HG03521 (cell line): ENCODE measurements at regions not wholly inside any gene's neighbourhood (a gene's known extent, or its start where the extent isn't known, plus 50 kb on each side); places are given as distances from the start of the nearest gene placed in this dataset.

ENCODE experiments used
- ATAC-seq: cut with Tn5 transposase; IDR thresholded peaks from one replicate; pipeline ENCODE4 v1.9.1; 2021; ENCODE audit warnings: mild to moderate bottlenecking, moderate library complexity; ENCODE audit not compliant: unreplicated experiment

DNA sequence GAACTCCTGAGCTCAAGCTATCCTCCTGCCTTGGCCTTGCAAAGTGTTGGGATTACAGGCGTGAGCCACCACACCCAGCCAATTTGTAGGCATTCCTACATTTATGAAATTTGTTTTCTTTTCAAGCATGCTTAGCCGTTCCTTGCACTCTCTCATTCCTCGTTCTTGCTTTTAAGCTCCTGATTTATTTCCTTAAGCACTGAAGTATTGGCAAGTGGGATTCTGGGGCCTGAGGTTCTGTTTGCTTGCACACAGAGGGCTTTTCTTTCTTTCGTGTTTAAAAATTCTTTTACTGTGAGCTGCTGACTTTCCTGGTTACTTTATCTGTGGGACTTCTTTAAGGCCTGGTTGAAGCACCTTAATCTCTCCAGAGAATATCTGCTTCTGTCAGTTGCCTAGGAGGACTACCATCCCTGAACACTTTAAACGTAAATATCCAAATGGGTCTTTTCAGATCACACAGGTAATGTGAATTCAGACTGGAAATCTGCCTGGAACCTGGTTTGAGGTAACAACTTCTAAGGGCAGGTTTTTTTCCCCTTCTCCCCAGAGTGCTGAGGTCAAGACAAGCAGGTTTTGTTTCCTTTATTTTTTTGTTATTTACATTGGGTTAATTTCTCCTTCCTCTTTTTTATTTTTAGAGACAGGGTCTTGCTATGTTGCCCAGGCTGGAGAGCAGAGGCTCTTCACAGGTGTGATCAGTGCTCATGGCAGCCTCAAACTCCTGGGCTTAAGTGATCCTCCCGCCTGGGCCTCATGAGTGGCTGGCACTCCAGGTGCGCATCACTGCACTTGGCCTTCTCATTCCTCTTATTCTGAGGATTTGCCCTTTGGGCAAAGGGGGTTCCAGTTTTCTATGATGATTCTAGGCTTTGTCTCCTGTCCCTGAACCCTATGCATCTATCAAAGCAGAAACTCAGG is 102.9 kb downstream of the PFKFB3 start:
- no peak for ATAC-seq

DNA sequence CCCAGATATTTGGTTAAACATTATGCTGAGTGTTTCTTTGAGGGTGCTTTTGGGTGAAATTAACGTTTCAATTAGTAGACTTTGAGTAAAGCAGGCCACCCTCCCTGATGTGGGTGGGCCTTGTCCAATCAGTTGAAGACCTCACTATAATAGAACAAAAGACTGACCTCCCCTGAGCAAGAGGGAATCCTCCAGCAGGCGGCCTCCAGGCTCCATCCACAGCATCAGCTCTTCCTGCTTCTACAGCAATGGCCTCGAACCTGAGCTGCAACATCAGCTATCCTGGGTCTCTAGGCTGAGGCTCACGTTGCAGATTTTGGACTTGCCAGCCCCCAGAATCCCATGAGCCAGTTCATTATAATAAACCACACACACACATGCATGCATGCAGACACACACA is 104.2 kb downstream of the PFKFB3 start:
- no peak for ATAC-seq

DNA sequence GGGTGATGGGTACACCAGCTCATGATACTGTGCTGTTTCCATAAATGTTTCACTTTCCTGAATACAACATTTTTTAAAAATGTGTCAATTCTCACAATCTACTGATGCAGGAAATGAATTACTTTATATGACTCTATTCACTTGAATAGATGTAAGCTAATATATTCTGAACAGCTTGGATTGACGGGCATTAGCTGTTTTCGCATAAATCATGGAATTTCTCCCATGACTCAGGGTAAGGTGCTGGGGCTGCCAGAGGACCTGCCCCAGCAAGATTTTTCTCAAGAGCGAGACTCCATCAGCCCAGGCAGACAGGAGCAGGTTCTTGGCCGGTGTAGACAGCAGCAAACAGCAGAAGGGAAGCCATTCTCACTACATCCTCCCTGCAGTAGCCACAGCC is 107.1 kb downstream of the PFKFB3 start:
- no peak for ATAC-seq

DNA sequence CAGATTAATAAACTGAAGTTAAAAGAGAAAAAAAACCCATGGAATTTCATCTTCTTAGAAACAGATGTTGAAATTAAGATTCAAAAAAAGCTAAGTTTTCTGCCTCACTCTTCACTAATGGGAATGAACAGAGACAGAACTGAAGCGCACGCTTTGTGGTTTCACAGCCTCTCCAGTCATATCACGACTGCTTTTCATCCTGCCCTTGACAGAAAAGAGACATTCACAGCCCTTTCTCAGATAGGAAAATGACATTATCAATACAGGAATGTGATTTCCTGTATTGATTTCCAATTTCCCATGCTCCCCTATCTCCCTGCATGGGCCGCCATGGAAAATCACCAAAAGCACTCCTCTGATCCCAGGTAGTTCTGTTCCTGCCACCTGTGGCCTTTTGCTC is 108.2 kb downstream of the PFKFB3 start:
- ATAC-seq = no peak

GRCh38 chr10:6311700-6312330 is 109.1 kb downstream of the PFKFB3 start:
- ATAC-seq = no peak

DNA sequence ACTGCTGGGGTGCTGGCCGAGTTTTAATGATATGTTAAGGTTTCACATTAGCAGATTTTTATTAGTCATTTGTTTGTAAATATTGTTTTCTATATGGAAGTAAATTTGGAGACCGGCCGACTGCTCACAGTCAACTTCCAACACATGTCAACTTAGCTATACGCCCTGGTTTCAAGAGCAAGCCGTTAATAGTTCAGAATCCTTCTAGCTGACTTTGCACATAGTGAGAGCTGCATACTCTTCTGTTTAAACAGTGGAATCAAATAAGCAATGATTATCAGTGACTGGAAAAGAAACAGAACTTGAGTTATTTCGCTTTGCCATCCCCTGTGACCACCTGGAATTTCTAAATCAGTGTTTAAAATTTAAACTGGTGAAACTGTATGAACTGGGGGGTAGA is 109.9 kb downstream of the PFKFB3 start:
- no peak for ATAC-seq

GRCh38 chr10:6313111-6313895 is 110.6 kb downstream of the PFKFB3 start:
- ATAC-seq = no peak

- ATAC-seq = no peak
Observed at GRCh38 chr10:6314620-6315205, 112.0 kb downstream of the PFKFB3 start.

GRCh38 chr10:6319119-6319518 is 116.4 kb downstream of the PFKFB3 start:
- ATAC-seq = no peak

DNA sequence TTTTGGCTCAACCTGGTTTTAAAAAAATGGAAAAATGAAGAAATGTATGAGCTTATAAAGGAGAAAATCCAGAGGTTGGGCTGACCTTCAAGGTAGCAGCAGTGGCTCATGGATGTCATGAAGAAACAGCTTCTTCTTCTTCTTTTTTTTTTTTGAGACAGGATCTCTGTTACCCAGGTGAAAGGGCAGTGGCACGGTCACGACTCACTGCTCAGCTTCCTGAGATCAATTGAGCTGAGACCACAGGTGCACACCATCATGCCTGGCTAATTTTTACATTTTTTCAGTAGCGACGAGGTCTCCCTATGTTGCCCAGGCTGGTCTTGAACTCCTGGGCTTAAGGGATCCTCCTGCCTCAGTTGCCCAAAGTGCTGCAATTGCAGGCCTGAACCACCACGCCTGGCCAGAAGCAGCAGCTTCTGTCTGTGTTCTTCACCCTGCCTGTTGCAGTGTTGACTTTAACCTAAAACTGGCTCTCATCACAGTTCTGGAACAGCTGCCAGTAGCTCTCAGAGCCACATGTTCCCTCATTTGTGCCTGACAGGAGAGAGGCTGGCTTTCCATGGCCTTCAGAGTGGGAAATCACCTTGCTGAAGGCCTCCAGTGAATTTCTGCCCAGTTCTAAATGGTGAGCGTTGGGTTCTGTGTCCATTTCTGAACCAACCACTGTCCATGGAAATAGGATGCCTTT is 117.7 kb downstream of the PFKFB3 start:
- peak; percentile 54 for ATAC-seq

- no peak for ATAC-seq
Observed at GRCh38 chr10:6321880-6322279, 119.1 kb downstream of the PFKFB3 start.

DNA sequence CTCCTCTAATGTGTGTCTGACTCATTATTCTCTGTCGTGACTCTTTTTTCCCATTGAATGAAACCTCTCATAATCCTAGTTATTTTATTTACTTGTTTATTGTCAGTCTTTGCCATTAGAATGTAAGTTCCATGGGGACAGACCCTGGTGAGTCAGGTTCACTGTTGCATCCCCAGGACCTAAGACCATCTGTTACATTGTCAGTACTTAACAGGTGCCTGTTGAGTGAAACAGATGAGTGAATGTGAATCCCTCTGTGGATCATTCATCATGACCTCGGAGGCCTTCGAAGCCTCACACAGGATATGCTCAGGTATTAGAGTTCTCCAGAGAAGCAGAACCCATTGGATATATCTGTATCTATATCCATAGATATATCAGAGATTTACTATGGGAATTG is 120.1 kb downstream of the PFKFB3 start:
- no peak for ATAC-seq

DNA sequence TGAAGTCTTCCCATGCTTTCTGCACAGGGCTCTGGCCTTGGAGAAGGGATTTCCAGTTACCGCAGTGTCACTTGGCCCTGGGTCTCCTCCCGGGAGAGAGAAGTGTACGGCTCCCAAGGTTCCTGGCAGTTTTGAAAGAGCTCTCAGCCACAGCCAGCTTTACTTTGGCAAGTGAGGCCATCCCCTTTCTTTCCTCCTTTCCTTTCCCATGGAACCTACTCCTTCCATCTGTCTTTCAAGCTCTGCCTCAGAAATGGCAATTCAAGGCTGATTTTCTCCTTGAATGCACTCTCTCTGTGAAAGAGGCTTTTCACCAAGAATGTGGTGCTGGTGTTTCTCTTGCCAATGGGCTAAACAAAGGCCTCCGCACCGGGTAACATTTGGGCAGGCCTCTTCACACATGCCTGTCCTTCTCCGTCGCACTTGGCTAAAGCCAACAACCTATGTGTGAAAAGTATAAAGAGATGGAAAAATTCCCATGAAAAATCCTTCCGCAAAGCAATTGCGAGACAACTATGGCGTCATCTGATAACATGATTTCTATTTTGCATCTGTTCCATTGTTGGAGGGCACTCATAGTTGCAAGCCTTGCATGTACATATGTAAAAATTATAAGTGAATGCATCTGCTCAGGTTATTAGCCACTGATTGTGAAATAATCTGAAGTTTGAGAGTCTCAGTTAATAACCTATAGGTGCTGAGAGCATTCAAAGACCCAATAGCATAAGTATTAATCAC is 125.4 kb downstream of the PFKFB3 start:
- no peak for ATAC-seq

- no peak for ATAC-seq
Observed at GRCh38 chr10:6328699-6329423, 126.1 kb downstream of the PFKFB3 start.

DNA sequence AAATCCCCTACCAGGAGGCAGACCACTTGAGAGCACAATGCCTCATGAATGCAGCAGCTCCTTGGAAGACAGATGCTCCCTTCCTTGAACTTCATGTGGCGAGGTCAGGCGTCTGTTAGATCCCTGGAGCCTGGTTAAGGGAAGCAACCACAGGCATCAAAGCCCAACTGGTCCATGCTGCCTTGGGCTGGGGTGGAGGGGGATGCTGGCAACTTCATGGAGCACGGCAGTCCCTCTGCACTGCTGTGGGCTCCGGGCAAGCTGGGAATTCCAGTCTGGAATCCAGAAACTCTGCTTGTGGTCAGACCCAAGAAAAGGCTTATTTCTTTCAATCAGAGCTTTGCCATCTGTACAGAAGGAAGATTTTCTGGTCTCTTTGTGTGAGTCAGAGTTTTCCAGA is 130.4 kb downstream of the PFKFB3 start:
- ATAC-seq = no peak

- ATAC-seq = no peak
Observed at GRCh38 chr10:6333973-6334372, 131.2 kb downstream of the PFKFB3 start.

- ATAC-seq = no peak
Observed at GRCh38 chr10:6336016-6336415, 133.3 kb downstream of the PFKFB3 start.

- no peak for ATAC-seq
Observed at GRCh38 chr10:6337382-6337781, 134.7 kb downstream of the PFKFB3 start.

GRCh38 chr10:6338361-6338760 is 135.6 kb downstream of the PFKFB3 start:
- no peak for ATAC-seq
